Ishikawa (cell line): ENCODE measurements at regions not wholly inside any gene's neighbourhood (a gene's known extent, or its start where the extent isn't known, plus 50 kb on each side); places are given as distances from the start of the nearest gene placed in this dataset.

Experiments used
- CEBPB ChIP-seq: IDR thresholded peaks from 2 replicates; pipeline ENCODE4 v1.6.1; 2012
- CREB1 ChIP-seq: IDR thresholded peaks from 2 replicates; pipeline ENCODE4 v1.6.1; 2012; ENCODE audit warnings: low read depth
- EGR1 ChIP-seq: IDR thresholded peaks from 2 replicates; pipeline ENCODE4 v1.6.1; 2012
- EP300 ChIP-seq: IDR thresholded peaks from 2 replicates; pipeline ENCODE4 v1.6.1; 2012; ENCODE audit warnings: borderline replicate concordance
- FOXM1 ChIP-seq: IDR thresholded peaks from 2 replicates; pipeline ENCODE4 v1.6.1; 2012; ENCODE audit warnings: low read depth, borderline replicate concordance
- NFIC ChIP-seq: IDR thresholded peaks from 2 replicates; pipeline ENCODE4 v1.6.1; 2012
- REST ChIP-seq: IDR thresholded peaks from 2 replicates; pipeline ENCODE4 v1.6.1; 2012; ENCODE audit warnings: low read depth, mild to moderate bottlenecking
- TAF1 ChIP-seq: IDR thresholded peaks from 2 replicates; pipeline ENCODE4 v1.6.1; 2012; ENCODE audit warnings: low read depth, mild to moderate bottlenecking
- TEAD4 ChIP-seq: IDR thresholded peaks from 2 replicates; pipeline ENCODE4 v1.6.1; 2012
- YY1 ChIP-seq: IDR thresholded peaks from 2 replicates; pipeline ENCODE4 v1.6.1; 2012; ENCODE audit warnings: low read depth
- TF ChIP-seq, protein P1 (sequence below): IDR thresholded peaks from 2 replicates; pipeline ENCODE4 v1.6.1; 2012
- TF ChIP-seq, protein P2 (sequence below): IDR thresholded peaks from 2 replicates; pipeline ENCODE4 v1.6.1; 2012

- TF ChIP-seq EP300 (no peak), CREB1 (no peak), CEBPB (no peak), EGR1 (no peak), FOXM1 (no peak), REST (no peak), NFIC (no peak), TAF1 (no peak), YY1 (no peak), TEAD4 (no peak)
- TF ChIP-seq, protein P1, sequence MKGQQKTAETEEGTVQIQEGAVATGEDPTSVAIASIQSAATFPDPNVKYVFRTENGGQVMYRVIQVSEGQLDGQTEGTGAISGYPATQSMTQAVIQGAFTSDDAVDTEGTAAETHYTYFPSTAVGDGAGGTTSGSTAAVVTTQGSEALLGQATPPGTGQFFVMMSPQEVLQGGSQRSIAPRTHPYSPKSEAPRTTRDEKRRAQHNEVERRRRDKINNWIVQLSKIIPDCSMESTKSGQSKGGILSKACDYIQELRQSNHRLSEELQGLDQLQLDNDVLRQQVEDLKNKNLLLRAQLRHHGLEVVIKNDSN, result no peak
- TF ChIP-seq, protein P2, sequence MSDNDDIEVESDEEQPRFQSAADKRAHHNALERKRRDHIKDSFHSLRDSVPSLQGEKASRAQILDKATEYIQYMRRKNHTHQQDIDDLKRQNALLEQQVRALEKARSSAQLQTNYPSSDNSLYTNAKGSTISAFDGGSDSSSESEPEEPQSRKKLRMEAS, result no peak
Measured at GRCh38 chr5:116861666-116862065, 287.0 kb upstream of the SEMA6A start.
